T-helper 1 cell treated with Interleukin-12 subunit alpha and Interleukin-12 subunit beta and Interleukin-4 antibody, amounts not matched to agents 30 ng/mL and 1 ng/mL, for 36 hours (primary cell): ENCODE measurements at regions not wholly inside any gene's neighbourhood (a gene's known extent, or its start where the extent isn't known, plus 50 kb on each side); places are given as distances from the start of the nearest gene placed in this dataset.

Experiments used
- intact Hi-C: fragments of 100-400 bp; cut with micrococcal nuclease; formaldehyde crosslinking; loops from one replicate; pipeline ENCODE4 v1.15.1; 2024

GRCh38 chr6:7045746-7046145, 62.0 kb upstream of the RREB1 start:
- intact Hi-C loops: no loop called here

GRCh38 chr6:7047128-7047527, 60.6 kb upstream of the RREB1 start:
- intact Hi-C loops: no loop called here

- intact Hi-C loops: no loop called here
Observed at GRCh38 chr6:7047966-7048365, 59.8 kb upstream of the RREB1 start.

GRCh38 chr6:7048894-7049293, 58.9 kb upstream of the RREB1 start:
- intact Hi-C loops: no loop called here

GRCh38 chr6:7050004-7050403, 57.8 kb upstream of the RREB1 start:
- intact Hi-C loops: loop anchor here (5.0 kb wide), 1 partner anchor 373 kb away; no protein-coding TSS in a partner anchor

GRCh38 chr6:7050872-7051779, 56.6 kb upstream of the RREB1 start:
- intact Hi-C loops: loop anchor here (5.0 kb wide), 1 partner anchor 374 kb away; no protein-coding TSS in a partner anchor

GRCh38 chr6:7051780-7052442, 55.9 kb upstream of the RREB1 start:
- intact Hi-C loops: loop anchor here (5.0 kb wide), 1 partner anchor 375 kb away; no protein-coding TSS in a partner anchor

- intact Hi-C loops: loop anchor here (5.0 kb wide), 1 partner anchor 375 kb away; no protein-coding TSS in a partner anchor
Observed at GRCh38 chr6:7052443-7053011, 55.2 kb upstream of the RREB1 start.

GRCh38 chr6:7053125-7053774, 54.5 kb upstream of the RREB1 start:
- intact Hi-C loops: loop anchor here (5.0 kb wide), 1 partner anchor 376 kb away; no protein-coding TSS in a partner anchor
